ENCODE measurements at regions not wholly inside any gene's neighbourhood (a gene's known extent, or its start where the extent isn't known, plus 50 kb on each side); places are given as distances from the start of the nearest gene placed in this dataset.

DNA sequence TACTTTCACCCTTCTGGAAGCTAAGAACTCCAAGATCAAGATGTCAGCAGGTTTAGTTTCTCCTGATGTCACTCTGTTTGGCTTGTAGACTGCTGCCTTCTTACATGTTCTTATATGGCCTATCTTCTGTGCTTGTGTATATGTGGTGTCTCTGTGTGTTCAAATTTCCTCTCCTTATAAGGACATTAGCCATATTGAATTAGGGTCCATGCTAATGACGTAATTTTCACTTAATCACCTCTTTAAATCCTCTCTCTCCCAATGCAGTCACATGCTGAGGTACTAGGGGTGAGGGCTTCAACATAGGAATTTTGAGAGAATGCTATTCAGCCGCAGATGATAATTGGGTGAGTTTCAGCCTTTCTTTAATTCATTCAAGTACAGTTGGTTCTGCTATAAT, 458.3 kb upstream of the SYT4 start:
- intact Hi-C loops (cut with DNase I; ENCODE audit: low total_unique reads): no loop called here
- Histone ChIP-seq H3K27me3 (no peaks in the 10 kb centered on the region), H3K36me3 (no peaks in the 10 kb centered on the region), H3K9me3 (peaks cover 0 to 2% of the 10 kb centered on the region in 2 donors), H3K27ac (no peak overlapping the region), H3K4me3 (no peak overlapping the region), H3K4me1 (no peaks in the 10 kb centered on the region)
- no peak for DNase-seq
- TF ChIP-seq POLR2AphosphoS5 (IDR thresholded peaks at IDR 0.05): no peak
- no peak for TF ChIP-seq EP300 (IDR thresholded peaks at IDR 0.05; ENCODE audit: low read depth)
- TF ChIP-seq, protein P1, sequence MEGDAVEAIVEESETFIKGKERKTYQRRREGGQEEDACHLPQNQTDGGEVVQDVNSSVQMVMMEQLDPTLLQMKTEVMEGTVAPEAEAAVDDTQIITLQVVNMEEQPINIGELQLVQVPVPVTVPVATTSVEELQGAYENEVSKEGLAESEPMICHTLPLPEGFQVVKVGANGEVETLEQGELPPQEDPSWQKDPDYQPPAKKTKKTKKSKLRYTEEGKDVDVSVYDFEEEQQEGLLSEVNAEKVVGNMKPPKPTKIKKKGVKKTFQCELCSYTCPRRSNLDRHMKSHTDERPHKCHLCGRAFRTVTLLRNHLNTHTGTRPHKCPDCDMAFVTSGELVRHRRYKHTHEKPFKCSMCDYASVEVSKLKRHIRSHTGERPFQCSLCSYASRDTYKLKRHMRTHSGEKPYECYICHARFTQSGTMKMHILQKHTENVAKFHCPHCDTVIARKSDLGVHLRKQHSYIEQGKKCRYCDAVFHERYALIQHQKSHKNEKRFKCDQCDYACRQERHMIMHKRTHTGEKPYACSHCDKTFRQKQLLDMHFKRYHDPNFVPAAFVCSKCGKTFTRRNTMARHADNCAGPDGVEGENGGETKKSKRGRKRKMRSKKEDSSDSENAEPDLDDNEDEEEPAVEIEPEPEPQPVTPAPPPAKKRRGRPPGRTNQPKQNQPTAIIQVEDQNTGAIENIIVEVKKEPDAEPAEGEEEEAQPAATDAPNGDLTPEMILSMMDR (IDR thresholded peaks at IDR 0.05): no peak
- no peak for TF ChIP-seq POLR2A (IDR thresholded peaks at IDR 0.05)
- in situ Hi-C loops (cut with MboI; ENCODE audit: low pct_ligation_motif_present in 1 of 4, low pct_unique_long_range_greater_than_20kb in 1 of 4, low sequenced_read_pairs in 3 of 4): no loop called here
- WGBS, 2 donors (ENCODE audit: low coverage in 1 of 2): 50 to 61% methylated on average over 1 to 2 of the region's 2 CpGs

DNA sequence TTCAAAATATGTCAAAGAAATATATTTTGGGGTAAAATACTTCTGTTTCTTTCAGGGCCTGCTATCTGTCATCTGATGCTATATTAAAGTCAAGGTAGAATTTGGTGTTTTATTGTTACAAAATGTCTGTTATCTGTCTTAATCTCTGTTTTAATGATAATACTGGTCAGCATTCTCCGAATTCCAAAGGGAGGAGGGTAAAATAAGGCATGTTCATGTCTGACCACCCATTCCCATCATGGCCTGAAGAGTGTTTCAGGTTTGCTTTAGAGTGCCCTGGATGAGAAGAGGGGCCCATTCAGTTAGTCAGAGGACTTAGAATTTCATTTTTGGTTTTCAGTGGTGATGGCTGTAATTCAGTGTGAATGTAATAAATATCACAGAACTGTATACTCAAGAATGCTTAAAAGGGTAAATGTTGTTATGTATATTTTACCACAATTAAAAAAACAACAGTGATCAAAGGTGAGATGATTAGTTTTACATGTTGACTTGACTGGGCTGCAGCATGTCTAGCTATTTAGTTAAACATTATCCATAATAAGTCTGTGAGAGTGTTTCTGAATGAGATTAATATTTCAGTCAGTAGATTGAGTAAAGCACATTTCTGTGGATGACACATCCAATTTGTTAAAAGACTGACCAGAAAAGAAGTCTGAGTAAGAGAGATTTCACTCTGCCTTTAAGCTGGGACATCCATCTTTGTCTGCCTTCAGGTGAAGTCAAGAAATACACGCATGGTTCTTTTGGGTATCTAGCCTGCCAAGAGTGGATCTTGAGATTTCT, 467.9 kb upstream of the SYT4 start:
- TF ChIP-seq POLR2A (IDR thresholded peaks at IDR 0.05) (no peak), EP300 (IDR thresholded peaks at IDR 0.05; ENCODE audit: low read depth) (no peak), POLR2AphosphoS5 (IDR thresholded peaks at IDR 0.05) (no peak)
- TF ChIP-seq, protein P1 (IDR thresholded peaks at IDR 0.05): no peak
- Histone ChIP-seq H3K4me1 (no peaks in the 10 kb centered on the region), H3K27me3 (no peaks in the 10 kb centered on the region), H3K36me3 (no peaks in the 10 kb centered on the region), H3K27ac (no peak overlapping the region), H3K9me3 (peaks cover 0 to 10% of the 10 kb centered on the region in 2 donors), H3K4me3 (no peak overlapping the region)
- intact Hi-C loops (cut with DNase I; ENCODE audit: low total_unique reads): no loop called here
- DNase-seq: no peak
- WGBS, 2 donors (ENCODE audit: low coverage in 1 of 2): 66 to 75% methylated on average over 1 to 2 of the region's 2 CpGs
- in situ Hi-C loops (cut with MboI; ENCODE audit: low pct_ligation_motif_present in 1 of 4, low pct_unique_long_range_greater_than_20kb in 1 of 4, low sequenced_read_pairs in 3 of 4): no loop called here

DNA sequence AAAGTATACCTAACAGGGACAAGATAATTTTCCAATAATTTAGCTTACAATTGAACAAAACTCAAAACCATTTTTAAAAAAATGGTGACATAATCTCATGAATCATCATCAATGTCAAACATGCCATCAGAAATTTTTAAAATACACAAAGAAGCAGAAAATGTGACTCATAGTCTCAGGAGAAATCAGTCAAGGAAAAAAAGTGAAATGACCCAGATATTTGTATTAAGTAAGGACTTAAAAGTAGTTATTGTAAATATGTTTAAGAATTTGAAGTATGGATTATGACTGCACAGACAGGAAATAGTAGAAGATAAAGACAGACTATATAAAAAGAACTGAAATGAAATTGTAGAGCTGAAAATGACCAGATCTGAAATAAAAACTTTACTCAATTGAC, 473.9 kb upstream of the SYT4 start:
- DNase-seq: no peak
- TF ChIP-seq POLR2A (IDR thresholded peaks at IDR 0.05): no peak
- no peak for TF ChIP-seq EP300 (IDR thresholded peaks at IDR 0.05; ENCODE audit: low read depth)
- Histone ChIP-seq H3K27ac (no peak overlapping the region), H3K4me1 (no peaks in the 10 kb centered on the region), H3K9me3 (peaks cover 4 to 12% of the 10 kb centered on the region in 2 donors), H3K4me3 (no peak overlapping the region), H3K36me3 (no peaks in the 10 kb centered on the region), H3K27me3 (no peaks in the 10 kb centered on the region)
- intact Hi-C loops (cut with DNase I; ENCODE audit: low total_unique reads): no loop called here
- in situ Hi-C loops (cut with MboI; ENCODE audit: low pct_ligation_motif_present in 1 of 4, low pct_unique_long_range_greater_than_20kb in 1 of 4, low sequenced_read_pairs in 3 of 4): no loop called here

DNA sequence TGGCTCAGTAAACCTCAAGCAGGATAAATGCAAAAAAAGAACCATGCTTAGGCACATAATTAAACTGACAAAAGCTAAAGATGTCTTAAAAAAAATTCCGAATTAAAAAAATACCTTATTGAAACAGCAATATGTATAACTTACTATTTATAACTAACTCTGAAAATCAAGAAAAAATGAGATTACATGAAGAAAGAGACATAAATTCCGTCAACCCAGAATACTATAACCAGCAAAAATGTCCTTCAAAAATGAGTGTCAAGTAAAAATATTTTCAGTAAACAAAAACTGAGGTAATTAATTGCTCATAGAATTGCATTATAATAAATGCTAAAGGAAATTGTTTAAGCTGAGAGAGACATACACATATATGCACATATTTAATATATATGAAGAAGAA, 474.5 kb upstream of the SYT4 start:
- intact Hi-C loops (cut with DNase I; ENCODE audit: low total_unique reads): no loop called here
- Histone ChIP-seq H3K27me3 (no peaks in the 10 kb centered on the region), H3K36me3 (no peaks in the 10 kb centered on the region), H3K4me3 (no peak overlapping the region), H3K27ac (no peak overlapping the region), H3K9me3 (peaks cover 4 to 12% of the 10 kb centered on the region in 2 donors), H3K4me1 (no peaks in the 10 kb centered on the region)
- DNase-seq: no peak
- WGBS, 2 donors (ENCODE audit: low coverage in 1 of 2): 81% methylated on average over 2 of the region's 2 CpGs
- in situ Hi-C loops (cut with MboI; ENCODE audit: low pct_ligation_motif_present in 1 of 4, low pct_unique_long_range_greater_than_20kb in 1 of 4, low sequenced_read_pairs in 3 of 4): no loop called here
- TF ChIP-seq POLR2A (IDR thresholded peaks at IDR 0.05) (no peak), EP300 (IDR thresholded peaks at IDR 0.05; ENCODE audit: low read depth) (no peak), POLR2AphosphoS5 (IDR thresholded peaks at IDR 0.05) (no peak)
- TF ChIP-seq, protein P1 (IDR thresholded peaks at IDR 0.05): no peak

DNA sequence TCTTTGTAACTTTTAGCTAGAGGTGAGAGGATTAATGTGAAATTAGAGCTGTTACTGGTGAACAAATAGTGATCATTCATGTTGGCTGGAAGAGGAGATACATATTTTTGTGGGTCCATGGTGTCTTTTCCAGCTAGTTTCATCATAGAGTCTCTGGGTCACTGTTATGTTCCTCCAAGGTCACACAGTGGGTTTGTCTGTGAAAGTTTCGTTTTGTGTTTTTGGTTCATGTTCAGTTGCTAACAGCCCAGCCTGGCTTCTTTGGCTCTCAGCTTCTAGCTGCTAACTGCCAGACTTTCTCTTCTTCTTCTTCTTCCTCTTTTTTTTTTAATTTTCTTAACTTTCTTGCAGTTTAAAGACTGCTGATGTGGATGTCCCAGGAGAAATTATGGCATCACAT, 480.0 kb upstream of the SYT4 start:
- Histone ChIP-seq H3K36me3 (no peaks in the 10 kb centered on the region), H3K9me3 (peaks cover 0 to 3% of the 10 kb centered on the region in 2 donors), H3K4me1 (no peaks in the 10 kb centered on the region), H3K27ac (no peak overlapping the region), H3K4me3 (no peak overlapping the region), H3K27me3 (no peaks in the 10 kb centered on the region)
- TF ChIP-seq POLR2A (IDR thresholded peaks at IDR 0.05): no peak
- no peak for TF ChIP-seq POLR2AphosphoS5 (IDR thresholded peaks at IDR 0.05)
- TF ChIP-seq, protein P1 (IDR thresholded peaks at IDR 0.05): no peak
- TF ChIP-seq EP300 (IDR thresholded peaks at IDR 0.05; ENCODE audit: low read depth): no peak
- WGBS, 2 donors (ENCODE audit: low coverage in 1 of 2): 0 to 9% methylated on average over 1 of the region's 1 CpG
- no peak for DNase-seq
- in situ Hi-C loops (cut with MboI; ENCODE audit: low pct_ligation_motif_present in 1 of 4, low pct_unique_long_range_greater_than_20kb in 1 of 4, low sequenced_read_pairs in 3 of 4): no loop called here
- intact Hi-C loops (cut with DNase I; ENCODE audit: low total_unique reads): no loop called here

All from transverse colon (tissue), 4 donors.